ENCODE measurements at regions not wholly inside any gene's neighbourhood (a gene's known extent, or its start where the extent isn't known, plus 50 kb on each side); places are given as distances from the start of the nearest gene placed in this dataset.

DNA sequence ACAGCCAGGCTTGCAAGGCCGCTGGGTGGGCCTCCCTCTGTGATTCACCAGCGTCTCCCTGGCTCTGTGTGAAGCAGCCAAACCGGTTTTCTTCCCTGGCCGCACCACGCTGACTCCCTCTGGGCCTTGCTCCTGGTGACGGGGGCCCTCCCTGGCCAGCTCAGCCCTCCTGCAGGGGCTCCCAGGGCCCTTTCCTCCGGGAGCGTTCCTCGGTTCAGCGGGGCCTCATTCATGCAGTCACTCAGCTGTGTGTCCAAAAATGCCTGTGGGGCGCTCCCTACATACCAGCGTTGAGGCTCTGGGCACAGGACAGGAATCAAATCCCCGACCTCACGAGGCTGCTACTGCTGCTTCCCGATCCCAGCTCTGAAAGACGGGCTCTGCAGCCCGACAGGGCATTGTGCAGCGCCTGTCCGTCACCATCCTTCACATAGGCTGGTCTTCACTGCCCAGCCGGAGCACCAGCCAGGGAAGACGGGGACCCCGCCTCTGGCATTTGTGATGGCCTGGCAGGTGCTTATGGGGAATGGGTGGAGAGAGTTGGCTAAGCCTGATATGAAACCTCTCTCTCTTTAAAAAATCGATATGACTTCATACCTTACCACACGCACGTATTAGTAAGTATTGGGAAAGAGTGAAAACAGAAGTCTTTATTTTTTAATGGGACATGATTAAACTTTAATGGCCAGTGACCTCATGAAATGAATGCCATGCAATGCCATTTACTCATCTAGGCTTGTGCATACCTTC, 110.0 kb upstream of the SHH start:
- no peak for TF ChIP-seq BHLHE40 (IDR thresholded peaks at IDR 0.05; ENCODE audit: low read depth, low read length)
- no peak for TF ChIP-seq NFE2L2 (IDR thresholded peaks at IDR 0.05; ENCODE audit: low read depth, low read length)
- no peak for TF ChIP-seq RCOR1 (IDR thresholded peaks at IDR 0.05; ENCODE audit: insufficient replicate concordance, low read length)
- no peak for TF ChIP-seq USF2 (IDR thresholded peaks at IDR 0.05; ENCODE audit: low read depth, low read length)
- no peak for TF ChIP-seq CEBPB (IDR thresholded peaks at IDR 0.05; ENCODE audit: low read depth, low read length)
- TF ChIP-seq SMC3 (IDR thresholded peaks at IDR 0.05; ENCODE audit: low read depth, low read length), result no peak
- TF ChIP-seq RFX5 (IDR thresholded peaks at IDR 0.05; ENCODE audit: low read depth, low read length), result no peak
- no peak for TF ChIP-seq ELK1 (IDR thresholded peaks at IDR 0.05; ENCODE audit: borderline replicate concordance, low read depth, low read length)
- no peak for TF ChIP-seq MAFK (IDR thresholded peaks at IDR 0.05; ENCODE audit: low read depth, low read length)
- no peak for TF ChIP-seq MXI1 (IDR thresholded peaks at IDR 0.05; ENCODE audit: borderline replicate concordance, low read depth, low read length)
- no peak for TF ChIP-seq CHD1 (IDR thresholded peaks at IDR 0.05; ENCODE audit: low read depth, low read length)
- TF ChIP-seq MAZ (IDR thresholded peaks at IDR 0.05; ENCODE audit: borderline replicate concordance, low read depth, low read length), result no peak
- TF ChIP-seq CTCF (conservative IDR thresholded peaks at IDR 0.05; ENCODE audit: low read depth, low read length), result no peak
- TF ChIP-seq RAD21 (IDR thresholded peaks at IDR 0.05; ENCODE audit: low read length), result no peak
- no peak for TF ChIP-seq POLR2A (IDR thresholded peaks at IDR 0.05; ENCODE audit: low read depth, low read length)
- no peak for TF ChIP-seq FOS (IDR thresholded peaks at IDR 0.05; ENCODE audit: low read depth, low read length)
- Histone ChIP-seq H4K5ac (ENCODE audit: low read depth, low read length) (no peak overlapping the region), H3K18ac (ENCODE audit: low read depth, low read length) (no peak overlapping the region), H2AFZ (replicated peaks; ENCODE audit: low read length, poor library complexity) (no peak overlapping the region), H4K8ac (ENCODE audit: low read depth in 2 of 2, low read length in 2 of 2) (no peak overlapping the region), H4K20me1 (ENCODE audit: insufficient read depth, low read length) (no peaks in the 10 kb centered on the region), H4K91ac (ENCODE audit: insufficient read depth, low read depth, low read length) (no peak overlapping the region), H3K36me3 (ENCODE audit: control insufficient read depth, insufficient read depth, low read length) (no peaks in the 10 kb centered on the region), H3K27me3 (ENCODE audit: control insufficient read depth, insufficient read depth, low read length) (no peaks in the 10 kb centered on the region), H3K4me3 (ENCODE audit: insufficient read depth, low read depth, low read length) (no peak overlapping the region), H3K4me1 (ENCODE audit: control insufficient read depth, insufficient read depth, low read length) (peaks cover 13% of the 10 kb centered on the region), H2BK20ac (ENCODE audit: low read depth, low read length) (no peak overlapping the region), H3K9me3 (ENCODE audit: control insufficient read depth, insufficient read depth, low read length) (peaks cover 17% of the 10 kb centered on the region), H2BK5ac (ENCODE audit: low read depth, low read length, poor library complexity, severe bottlenecking) (no peak overlapping the region), H2BK120ac (ENCODE audit: low read depth, low read length) (no peak overlapping the region), H3K27ac (ENCODE audit: insufficient read depth, low read length) (no peak overlapping the region), H2BK15ac (ENCODE audit: low read depth, low read length) (no peak overlapping the region), H3K4me2 (ENCODE audit: low read depth, low read length) (no peak overlapping the region), H3K14ac (replicated peaks; ENCODE audit: low read depth, low read length) (no peak overlapping the region), H3K23ac (ENCODE audit: low read depth, low read length) (no peak overlapping the region), H3K56ac (ENCODE audit: extremely low read depth, insufficient read depth, low read length) (no peak overlapping the region), H3K79me1 (ENCODE audit: low read depth in 1 of 2, low read length in 2 of 2) (no peaks in the 10 kb centered on the region), H2AK9ac (replicated peaks; ENCODE audit: low read depth, low read length, poor library complexity) (no peak overlapping the region), H3K9me1 (ENCODE audit: insufficient read depth, low read length) (peaks cover 5% of the 10 kb centered on the region), H3K4ac (ENCODE audit: low read depth, low read length) (no peak overlapping the region), H3K9ac (ENCODE audit: low read depth, low read length) (no peak overlapping the region), H2AK5ac (ENCODE audit: low read depth, low read length) (no peak overlapping the region)
- ChIA-PET POLR2A (ENCODE audit: unreplicated experiment) (no interaction called here), CTCF (no interaction called here)
- in situ Hi-C loops (cut with MboI; ENCODE audit: low sequenced_read_pairs) (no loop called here), intact Hi-C loops (cut with micrococcal nuclease) (no loop called here), dilution Hi-C loops (cut with HindIII; ENCODE audit: low sequenced_read_pairs, unreplicated experiment) (no loop called here)
- no TSS peak for BruUV-seq (replicated peaks)
- 59% methylated on average over 6 of the region's 25 CpGs; no CpG with 5 or more reads in 1 of the 2 experiments for WGBS, 2 experiments (ENCODE audit: extremely low coverage in 2 of 2, insufficient read length in 1 of 2)
- DNase-seq, result no peak
- ATAC-seq (ENCODE audit: low read depth), result no peak
